ENCODE measurements at regions not wholly inside any gene's neighbourhood (a gene's known extent, or its start where the extent isn't known, plus 50 kb on each side); places are given as distances from the start of the nearest gene placed in this dataset.

DNA sequence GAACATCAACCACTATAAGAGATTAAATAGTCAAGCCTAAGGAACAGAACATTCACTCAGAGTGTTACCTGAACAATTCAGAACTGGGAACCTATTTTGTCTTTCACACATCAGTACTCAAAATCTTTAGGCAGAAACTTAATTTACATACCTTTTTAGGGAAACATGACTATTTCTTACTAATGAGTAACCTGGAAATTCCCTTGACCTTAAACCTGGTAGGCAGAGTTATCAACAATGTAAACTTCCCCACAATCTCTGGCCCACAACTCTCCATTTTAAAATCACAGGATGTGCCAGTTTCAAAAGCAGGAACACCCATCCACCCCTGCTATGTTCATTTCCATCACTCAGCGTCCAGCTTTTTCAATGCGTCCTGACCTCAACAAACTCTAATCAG, 132.9 kb upstream of the ANKFN1 start:
- H3K4me3 ChIP-seq (ENCODE audit: low read depth, low read length) = no peak overlapping the region
- DNase-seq (ENCODE audit: low read depth) = no peak

GRCh38 chr17:56021681-56022190, 131.5 kb upstream of the ANKFN1 start:
- no peak overlapping the region for H3K4me3 ChIP-seq (ENCODE audit: low read depth, low read length)
- no peak for TF ChIP-seq CTCF (conservative IDR thresholded peaks at IDR 0.05; ENCODE audit: low read depth, low read length)
- no peak for DNase-seq (ENCODE audit: low read depth)

More for the DNA sequence above, 132.9 kb upstream of the ANKFN1 start:
- no peak for TF ChIP-seq CTCF (conservative IDR thresholded peaks at IDR 0.05; ENCODE audit: low read depth, low read length)

- DNase-seq (ENCODE audit: low read depth) = no peak
- no peak overlapping the region for H3K4me3 ChIP-seq (ENCODE audit: low read depth, low read length)
- TF ChIP-seq CTCF (conservative IDR thresholded peaks at IDR 0.05; ENCODE audit: low read depth, low read length) = no peak
Measured at GRCh38 chr17:56023851-56024250, 129.4 kb upstream of the ANKFN1 start.

- H3K4me3 ChIP-seq (ENCODE audit: low read depth, low read length) = no peak overlapping the region
- DNase-seq (ENCODE audit: low read depth) = no peak
Measured at GRCh38 chr17:56026915-56027314, 126.4 kb upstream of the ANKFN1 start.

DNA sequence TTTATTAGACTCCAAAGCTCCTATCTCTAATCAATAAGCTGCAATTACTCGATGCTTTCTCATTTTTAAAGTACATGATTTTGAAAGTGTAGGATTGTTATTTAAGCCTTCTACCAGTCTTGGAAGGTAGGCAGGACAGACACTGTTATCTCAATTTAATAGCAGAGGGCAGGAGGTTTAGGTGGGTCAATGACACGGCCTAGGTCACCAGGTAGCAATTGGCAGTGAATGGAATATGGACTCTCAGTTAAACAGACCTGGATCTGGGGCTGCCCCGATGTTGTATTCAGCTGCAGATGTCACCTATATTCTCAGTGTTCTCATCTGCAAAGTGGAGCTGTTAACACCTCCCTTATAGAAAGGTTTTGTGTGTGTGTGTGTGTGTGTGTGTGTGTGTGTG, 124.4 kb upstream of the ANKFN1 start:
- no peak overlapping the region for H3K4me3 ChIP-seq (ENCODE audit: low read depth, low read length)
- no peak for DNase-seq (ENCODE audit: low read depth)
- TF ChIP-seq CTCF (conservative IDR thresholded peaks at IDR 0.05; ENCODE audit: low read depth, low read length) = no peak

More at GRCh38 chr17:56026915-56027314, 126.4 kb upstream of the ANKFN1 start:
- TF ChIP-seq CTCF (conservative IDR thresholded peaks at IDR 0.05; ENCODE audit: low read depth, low read length) = no peak

GRCh38 chr17:56030009-56030624, 123.2 kb upstream of the ANKFN1 start:
- no peak for DNase-seq (ENCODE audit: low read depth)
- H3K4me3 ChIP-seq (ENCODE audit: low read depth, low read length) = no peak overlapping the region
- no peak for TF ChIP-seq CTCF (conservative IDR thresholded peaks at IDR 0.05; ENCODE audit: low read depth, low read length)

- DNase-seq (ENCODE audit: low read depth) = no peak
- TF ChIP-seq CTCF (conservative IDR thresholded peaks at IDR 0.05; ENCODE audit: low read depth, low read length) = no peak
- no peak overlapping the region for H3K4me3 ChIP-seq (ENCODE audit: low read depth, low read length)
Measured at GRCh38 chr17:56031636-56032035, 121.6 kb upstream of the ANKFN1 start.
